Colon (tissue), 2 donors: ENCODE measurements at regions not wholly inside any gene's neighbourhood (a gene's known extent, or its start where the extent isn't known, plus 50 kb on each side); places are given as distances from the start of the nearest gene placed in this dataset.
"Not testable (repeated sequence)": the region's sequence is repeated elsewhere in the genome, so short reads cannot be mapped to it uniquely, and the experiment has no call there.

Experiments
- FAIRE-seq: peaks from 2 replicates; lab custom pipeline; 2012; peaks lifted over from hg19 to GRCh38; lab: Jason Lieb, UNC
- donor health status: control.
- donor health status: control.

DNA sequence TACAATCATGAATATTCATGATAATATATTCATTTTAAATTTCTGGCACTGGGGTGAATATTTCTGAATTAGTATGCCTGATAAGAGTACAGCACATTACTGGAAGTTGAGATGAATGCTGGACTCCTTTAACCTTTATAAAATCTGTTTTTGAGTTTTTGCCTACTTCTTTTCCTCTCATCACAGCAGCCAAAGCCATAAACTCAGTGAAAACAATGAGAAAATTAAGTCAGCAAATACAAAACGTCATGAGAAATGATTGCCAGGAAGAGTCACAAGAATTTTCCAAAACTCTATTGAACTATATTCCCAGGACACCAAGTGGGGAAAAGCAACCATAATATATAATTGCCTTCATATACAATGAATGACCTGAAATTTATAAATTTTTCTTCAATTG, 837.6 kb downstream of the TBC1D32 start:
- FAIRE-seq: no peak

DNA sequence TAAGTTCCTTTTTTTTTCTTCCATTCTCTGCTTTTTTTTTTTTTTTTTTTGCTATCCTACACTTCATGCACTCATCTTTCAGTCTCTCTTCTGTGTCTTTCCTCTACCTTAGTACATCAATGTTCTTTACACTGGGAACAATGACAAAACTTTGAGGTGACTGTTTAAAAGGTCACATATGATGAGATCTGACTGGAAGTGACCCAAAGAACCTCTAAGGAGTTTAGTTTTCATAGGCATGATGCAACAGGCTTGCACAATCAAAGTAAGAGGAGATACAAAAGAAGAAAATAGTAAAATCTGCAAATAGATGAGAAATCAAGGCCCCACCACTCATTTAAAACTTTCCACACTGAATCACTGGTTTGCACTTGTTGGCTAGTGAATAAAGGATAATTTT, 840.8 kb downstream of the TBC1D32 start:
- no peak for FAIRE-seq

DNA sequence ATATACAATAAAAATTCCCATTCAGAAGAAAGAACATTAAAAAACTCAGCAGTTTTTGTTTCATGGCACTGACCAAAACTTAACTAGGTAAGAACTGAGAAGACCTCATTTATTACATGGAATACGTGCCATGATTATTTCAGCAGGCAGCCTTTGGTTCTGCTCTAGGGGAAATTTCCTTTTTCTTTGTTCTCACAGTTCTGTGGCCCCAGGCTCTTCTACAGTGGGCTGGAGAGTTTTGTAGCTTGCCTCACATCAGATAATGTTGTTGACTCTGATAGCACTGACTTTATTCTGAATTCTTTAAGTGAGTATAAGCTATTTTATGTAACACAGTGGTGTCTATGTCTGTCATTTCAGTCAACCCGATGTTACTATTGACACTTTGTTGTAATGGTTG, 844.3 kb downstream of the TBC1D32 start:
- no peak for FAIRE-seq

DNA sequence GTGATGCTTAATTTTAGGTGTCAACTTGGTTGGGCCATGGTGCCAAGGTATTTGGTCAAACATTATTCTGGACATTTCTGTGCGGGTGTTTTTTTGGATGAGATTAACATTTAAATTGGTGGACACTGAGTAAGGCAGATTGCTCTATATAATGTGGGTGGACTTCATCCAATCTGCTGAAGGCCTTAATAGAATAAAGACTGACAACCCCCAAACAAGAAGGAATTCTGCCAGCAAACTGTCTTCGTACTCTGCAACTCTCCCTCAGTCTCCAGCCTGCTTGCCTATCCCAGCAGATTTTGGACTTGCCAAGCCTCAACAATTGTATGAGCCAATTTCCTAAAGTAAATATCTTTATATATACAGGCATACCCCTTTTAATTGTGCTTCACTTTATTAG, 850.1 kb downstream of the TBC1D32 start:
- FAIRE-seq: no peak

DNA sequence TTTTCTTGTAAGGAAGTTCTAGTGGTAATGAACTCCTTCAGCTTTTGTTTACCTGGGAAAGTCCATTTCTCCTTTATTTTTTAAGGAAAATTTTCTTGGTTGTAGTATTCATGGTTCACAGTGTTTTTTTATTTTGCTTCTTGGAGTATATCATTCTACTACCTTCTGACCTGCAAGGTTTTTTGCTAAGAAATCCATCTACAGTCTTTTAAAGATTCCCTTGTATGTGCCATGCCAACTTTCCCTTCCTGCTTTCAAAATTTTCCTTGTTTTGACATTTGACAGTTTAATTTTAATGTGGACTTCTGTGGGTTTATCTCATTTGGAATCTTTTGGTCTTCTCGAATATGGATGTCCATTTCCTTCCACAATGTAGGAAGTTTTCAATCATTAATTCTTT, 855.6 kb downstream of the TBC1D32 start:
- FAIRE-seq: no peak

DNA sequence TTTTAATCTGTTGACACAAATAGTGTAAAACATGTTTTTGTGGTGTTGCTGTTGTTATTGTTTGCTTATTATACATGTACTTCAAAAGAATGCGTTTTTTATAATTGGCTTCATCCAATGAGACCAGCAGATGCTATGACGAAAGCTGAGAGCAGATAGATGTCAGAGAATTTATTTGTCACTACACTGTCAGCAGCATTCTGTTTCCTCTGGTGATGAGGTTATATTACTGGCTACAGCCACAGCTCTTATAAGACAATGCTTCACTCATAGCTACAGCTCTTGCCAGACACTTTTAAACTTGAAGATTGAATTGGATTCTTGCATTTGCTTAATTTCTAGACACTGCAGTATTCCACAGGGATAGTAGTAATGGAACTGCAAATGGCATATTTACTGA, 860.5 kb downstream of the TBC1D32 start:
- no peak for FAIRE-seq

DNA sequence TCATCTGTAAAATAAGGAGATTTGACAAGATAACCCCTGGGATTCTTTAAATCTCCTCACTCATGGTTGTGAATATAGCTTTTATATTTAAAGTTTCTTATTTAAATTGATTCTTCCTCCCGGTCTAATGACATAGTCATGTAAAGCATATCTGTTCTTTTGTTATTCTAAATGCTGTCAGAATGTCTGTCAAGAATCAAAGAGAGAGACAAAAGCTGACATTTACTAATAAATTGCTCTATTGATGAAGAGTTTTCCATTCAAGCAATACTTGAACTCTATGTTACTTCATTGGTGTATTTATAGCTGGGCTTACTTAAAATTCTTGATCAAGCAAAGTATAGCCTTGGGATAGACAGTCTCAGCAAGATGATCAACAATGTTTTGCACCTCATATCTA, 865.8 kb downstream of the TBC1D32 start:
- no peak for FAIRE-seq

DNA sequence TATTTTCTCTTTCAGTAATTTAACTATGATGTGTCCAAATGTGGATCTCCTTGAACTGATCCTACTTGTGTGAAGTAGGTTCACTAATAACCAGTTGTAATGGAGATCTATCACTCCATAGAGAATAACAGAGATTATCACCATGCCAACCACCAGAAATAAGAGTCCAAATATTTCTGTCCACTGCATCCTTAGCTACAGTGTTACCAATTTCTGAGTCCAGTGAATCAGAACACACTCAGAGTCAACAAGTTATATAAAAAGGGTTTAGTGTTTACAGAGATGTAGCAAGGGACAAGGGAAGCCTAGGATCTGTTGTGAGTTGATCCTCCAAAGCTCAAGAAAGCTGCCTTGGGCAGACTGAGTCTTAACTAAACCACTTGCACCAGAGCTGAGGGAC, 882.8 kb downstream of the TBC1D32 start:
- no peak for FAIRE-seq

DNA sequence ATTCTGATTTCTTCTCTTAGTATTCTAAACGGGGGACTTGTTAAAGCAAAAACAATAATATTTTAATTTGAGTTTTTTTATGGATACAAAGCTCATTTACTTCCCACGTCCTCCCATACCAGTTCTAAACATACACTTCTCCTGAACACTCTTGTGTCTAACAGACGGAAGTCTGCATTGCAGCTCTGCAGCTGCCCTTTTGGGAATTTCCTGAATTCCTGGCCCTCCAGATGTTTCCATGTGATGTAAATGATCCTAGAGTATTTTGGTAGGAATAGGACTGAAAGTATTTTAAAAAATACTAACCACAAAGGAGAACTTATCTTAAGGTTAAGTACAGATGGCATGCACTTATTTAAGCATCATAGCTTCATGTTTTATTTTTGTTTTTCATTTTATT, 886.7 kb downstream of the TBC1D32 start:
- no peak for FAIRE-seq

DNA sequence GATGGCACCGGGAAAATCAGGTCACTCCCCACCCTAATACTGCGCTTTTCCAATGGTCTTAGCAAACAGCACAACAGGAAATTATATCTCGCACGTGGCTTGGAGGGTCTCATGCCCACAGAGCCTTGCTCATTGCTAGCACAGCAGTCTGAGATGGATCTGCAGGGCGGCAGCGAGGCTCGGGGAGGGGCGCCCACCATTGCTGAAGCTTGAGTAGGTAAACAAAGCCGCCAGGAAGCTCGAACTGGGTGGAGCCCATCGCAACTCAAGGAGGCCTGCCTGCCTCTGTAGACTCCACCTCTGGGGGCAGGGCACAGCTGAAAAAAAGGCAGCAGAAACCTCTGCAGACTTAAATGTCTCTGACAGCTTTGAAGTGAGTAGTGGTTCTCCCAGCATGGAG, 901.4 kb downstream of the TBC1D32 start:
- FAIRE-seq: not testable (repeated sequence)

DNA sequence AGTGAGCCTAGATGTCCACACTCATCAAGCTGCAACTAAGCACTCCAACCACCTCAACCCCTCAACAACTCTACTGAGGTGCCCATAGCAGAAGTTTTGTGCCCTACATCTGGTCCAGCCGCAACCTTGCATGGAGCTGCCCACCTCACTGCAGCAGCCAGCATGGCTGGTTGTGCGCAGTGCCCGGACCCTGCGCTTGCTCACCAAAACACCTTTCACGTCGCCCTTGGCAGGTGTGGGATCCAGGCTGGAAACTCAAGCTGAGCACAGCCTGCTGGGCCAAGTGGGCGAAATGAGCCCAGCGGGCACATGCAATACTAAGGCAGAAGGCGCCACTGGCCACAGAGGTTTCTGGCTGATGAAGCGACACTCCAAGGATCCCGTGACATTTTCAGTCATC, 902.4 kb downstream of the TBC1D32 start:
- FAIRE-seq: no peak

DNA sequence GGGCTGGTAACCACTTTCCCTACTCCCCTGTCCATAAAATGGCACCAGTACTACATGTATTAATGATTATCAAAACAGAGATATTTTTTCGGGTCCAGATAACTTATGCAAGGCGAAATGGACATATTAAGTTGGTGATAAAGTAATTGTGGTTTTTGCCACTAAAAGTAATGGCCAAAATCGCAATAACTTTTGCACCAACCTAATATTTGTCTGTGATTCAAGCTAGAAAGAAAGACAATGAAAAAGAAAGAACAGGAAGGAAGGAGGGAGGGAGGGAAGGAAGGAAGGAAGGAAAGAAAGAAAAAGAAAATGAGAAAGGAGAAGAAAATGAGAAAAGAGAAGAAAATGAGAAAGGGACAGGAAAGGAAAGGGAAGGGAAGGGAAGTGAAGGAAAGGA, 922.9 kb downstream of the TBC1D32 start:
- FAIRE-seq: no peak

DNA sequence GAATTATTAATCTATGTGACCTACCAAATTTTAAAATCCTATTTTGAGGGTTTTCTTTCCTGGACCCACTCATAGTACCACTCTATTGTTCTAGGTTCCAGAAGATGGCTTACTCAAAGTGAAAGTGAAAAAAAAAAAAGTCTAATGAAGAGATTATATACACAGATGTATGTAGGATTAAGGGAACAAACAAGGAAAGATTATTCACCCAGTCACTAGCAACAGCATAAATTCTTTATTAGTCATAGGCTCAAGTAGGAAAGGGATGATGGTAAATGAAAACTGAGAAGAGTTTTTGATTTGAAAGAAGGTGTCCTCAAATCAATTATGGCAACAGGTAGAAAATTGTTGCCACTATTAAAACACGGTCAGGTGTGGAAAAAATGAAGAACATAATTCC, 923.7 kb downstream of the TBC1D32 start:
- no peak for FAIRE-seq

DNA sequence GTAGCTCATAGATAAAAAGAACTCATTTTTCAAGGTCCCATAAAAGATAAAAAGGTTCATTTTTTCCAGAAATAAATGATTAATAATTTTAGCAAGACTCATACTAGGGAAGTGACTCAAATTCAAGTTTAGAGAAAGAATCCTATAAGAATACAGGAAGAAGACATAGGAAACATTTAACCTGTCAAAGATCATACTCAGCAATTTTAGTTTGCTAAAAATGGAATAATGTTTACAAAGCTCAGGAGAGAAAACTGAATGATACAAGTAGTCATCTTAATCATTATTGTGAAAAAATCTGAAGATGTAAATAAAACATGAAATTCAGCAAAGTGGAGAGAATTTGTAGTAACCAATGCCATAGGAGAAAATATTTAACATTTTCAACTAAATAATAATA, 926.6 kb downstream of the TBC1D32 start:
- no peak for FAIRE-seq

DNA sequence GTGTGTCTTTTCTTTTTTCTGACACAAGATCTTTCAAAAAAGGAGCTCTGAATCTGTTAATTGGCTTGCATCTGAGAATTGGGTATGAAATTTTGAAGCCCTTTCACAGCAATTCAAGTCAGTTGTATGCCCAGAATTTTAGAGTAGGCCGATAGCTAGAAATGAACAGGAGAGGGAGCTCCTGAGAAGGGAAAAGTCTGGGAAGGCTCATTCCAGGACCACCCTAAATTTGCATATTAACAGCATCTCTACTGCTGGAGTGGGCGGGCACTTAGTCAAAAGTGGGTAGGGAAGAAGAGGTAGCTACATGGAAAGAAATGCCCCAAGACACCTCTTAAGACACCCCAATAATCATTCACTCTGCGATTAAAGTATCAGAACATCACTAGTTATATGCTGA, 928.3 kb downstream of the TBC1D32 start:
- no peak for FAIRE-seq

DNA sequence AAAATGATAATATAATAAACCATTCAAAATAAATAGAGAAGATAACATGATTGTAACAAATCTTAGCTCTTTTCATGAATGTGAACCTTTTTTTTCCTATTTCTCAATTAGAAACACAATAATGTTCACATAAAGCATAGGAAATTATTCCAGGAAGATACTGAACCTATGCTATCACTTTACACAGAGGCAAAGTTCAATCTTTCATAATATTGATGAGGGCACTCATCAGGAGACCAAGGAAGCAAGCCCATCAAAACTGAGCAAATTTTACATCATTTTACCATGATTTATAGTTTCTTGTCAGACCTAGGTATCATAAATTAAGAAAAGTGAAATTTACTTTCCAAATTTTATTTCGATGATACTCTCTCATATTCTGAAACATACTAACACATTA, 938.5 kb downstream of the TBC1D32 start:
- FAIRE-seq: no peak

DNA sequence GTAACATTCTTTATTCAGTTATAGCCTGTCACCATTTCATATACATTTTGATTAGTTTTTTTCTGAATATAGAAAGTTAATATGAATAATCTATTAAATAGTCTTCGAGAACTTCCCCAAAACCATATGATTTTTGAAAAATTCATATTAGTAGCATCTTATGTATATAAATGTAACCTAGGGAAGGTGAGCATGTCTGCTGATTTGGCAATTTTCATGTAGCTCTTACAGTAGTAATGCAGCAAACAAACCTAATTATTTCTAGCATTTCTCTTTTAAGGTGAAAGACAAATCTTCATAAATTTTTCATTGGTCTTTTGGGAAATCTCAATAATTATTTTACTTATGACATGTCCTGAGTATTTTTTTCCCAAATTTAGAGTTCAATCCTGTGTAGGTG, 939.0 kb downstream of the TBC1D32 start:
- no peak for FAIRE-seq

DNA sequence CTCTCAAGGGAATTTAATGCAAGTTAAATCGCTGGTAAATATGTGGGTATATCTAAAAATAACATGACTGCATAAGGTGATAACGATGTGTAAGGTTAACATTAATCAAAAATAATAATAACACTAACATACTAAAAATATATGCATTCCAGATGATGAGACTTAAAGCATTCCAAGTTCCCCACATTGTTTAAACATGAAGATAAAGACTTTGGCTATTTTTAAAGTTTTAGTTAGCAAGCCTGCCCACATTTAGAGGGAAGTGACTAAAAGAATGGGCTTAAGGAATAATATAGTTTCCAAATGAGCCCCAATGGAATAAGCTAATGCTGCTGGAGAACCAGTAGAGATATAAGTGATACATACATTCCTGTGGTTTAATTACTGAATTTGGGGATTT, 941.3 kb downstream of the TBC1D32 start:
- FAIRE-seq: no peak

DNA sequence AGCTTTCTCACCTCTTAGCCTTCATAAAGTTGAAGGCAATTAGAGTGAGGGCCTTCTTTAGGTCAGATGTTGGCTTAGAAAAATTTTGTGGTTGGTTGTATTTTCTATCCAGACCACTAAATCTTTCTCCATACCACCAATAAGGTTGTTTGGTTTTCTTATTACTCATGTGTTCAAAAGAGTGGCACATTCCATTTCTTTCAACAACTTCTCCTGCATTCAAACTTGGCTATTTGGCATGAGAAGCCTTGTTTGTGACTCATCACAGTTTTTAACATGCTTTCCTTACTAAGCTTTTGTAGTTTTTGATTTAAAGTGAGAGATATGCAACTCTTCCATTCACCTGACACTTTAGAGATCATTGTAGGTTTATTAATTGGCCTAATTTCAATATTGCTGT, 949.6 kb downstream of the TBC1D32 start:
- FAIRE-seq: no peak

DNA sequence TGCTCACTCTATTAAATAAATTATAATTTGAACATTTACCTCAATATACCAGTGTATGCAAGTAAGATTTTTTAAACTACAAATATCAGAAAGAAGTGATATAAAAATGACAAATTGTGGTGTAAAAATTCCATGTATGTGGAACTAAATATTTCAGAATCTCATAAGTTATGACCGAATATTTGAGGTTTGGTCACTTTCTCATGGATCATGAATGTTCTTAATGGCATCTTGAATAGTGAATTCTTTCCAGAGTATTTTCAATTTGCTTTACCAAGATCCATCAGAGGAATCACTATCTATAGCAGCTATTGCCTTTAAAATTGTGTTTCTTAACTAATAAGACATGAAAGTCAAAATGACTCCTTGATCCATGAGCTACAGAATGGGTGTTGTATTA, 950.6 kb downstream of the TBC1D32 start:
- no peak for FAIRE-seq

DNA sequence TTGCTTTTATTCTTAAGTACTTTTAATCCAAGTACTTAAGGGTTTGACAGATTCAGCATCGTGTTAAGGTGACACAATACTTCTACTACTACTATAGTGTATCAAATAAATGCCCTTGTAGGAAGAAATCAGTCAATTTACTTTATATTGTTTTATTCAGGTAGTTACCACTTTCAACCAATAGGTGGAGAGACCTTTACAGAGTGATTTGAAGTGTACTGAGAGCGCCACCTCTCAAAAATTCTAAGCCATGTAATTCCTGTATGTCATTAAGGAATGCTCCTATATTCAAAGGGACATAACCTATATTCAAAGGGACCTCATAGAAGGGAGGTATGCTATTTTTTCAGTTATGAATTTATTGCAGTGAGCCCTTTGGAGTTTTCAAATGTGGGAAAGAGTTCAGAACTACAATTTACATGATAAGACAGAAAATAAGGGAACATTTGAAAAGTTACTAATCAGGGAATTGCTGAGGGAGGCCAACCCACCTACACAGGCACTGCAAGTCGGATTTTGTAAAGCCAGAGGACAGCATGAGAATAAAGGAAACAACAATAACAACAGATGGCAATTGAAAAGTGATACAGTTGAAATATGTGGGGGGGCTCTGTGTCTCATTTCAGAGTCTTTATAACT, 955.6 kb downstream of the TBC1D32 start:
- no peak for FAIRE-seq

DNA sequence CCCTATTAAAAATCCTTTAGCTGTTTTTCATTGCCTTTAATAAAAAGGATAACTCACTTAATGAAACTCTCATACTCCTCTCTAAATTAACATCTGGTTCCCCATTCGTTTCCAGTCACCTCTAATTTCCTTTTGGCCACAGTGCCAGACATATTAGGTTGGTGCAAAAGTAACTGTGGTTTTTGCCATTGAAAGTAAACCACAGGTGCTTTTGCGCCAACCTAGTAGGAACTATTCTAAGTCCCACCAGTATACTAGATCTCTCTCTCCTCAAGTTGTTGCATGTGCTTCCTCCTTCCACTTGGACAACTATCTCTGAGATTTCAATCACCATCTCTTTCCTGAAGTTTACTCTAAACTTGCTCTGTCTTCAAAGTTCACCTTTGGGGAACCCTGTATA, 961.1 kb downstream of the TBC1D32 start:
- FAIRE-seq: no peak

DNA sequence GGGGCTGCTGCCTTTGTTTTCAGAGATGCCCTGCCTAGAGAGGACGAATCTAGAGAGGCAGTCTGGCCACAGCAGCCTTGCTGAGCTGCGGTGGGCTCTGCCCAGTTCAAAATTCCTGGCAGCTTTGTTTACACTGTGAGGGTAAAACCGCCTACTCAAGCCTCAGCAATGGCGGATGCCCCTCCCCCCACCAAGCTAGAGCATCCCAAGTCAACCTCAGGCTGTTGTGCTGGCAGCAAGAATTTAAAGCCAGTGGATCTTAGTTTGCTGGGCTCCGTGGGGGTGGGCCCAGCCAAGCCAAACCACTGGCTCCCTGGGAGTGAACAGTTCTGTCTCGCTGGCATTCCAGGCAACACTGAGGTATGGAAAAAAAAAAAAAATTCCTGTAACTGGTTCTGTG, 970.9 kb downstream of the TBC1D32 start:
- FAIRE-seq: no peak

DNA sequence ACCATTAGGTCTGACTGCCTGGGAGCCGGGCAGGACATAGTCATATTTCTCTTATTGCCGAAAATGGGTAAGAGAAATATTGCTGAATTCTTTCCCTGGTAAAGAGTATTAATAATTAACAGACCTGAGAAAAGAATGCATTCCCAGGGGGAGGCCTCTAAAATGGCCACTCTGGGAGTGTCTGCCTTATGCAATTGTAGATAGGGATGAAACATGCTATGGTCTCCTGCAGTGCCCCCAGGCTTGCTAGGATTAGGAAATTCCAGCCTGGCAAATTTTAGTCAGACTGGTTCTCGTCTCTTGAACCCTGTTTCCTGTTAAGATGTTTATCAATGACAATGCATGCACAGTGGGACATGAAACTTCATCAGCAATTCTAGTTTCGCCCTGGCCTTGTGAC, 975.7 kb downstream of the TBC1D32 start:
- FAIRE-seq: not testable (repeated sequence)

DNA sequence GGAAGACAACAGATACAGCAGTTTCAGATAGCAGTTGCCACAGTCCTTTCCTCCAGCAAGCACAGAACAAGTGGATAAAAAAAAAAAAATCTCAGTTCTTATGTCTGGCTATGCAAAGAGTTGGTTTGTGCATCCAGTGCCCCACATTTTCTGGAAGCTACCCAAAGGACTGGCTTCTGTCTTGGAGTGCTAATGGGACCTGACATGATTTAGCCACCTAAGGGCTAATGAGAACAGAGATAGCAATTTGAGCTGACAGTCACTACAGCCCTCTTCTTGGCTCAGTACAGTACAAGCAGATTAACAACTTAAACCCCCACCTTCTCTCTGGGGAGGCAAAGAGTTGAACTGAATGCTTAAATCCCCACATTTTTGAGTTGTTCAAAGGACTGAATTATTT, 976.8 kb downstream of the TBC1D32 start:
- FAIRE-seq: no peak
